Lung (tissue), 11 donors: ENCODE measurements at regions not wholly inside any gene's neighbourhood (a gene's known extent, or its start where the extent isn't known, plus 50 kb on each side); places are given as distances from the start of the nearest gene placed in this dataset.

Experiments
- ATAC-seq: fragments of 200-7000 bp; cut with Tn5 transposase; one replicate; pipeline ENCODE4 v1.9.1; 2020; ENCODE audit warnings: moderate number of reproducible peaks; ENCODE audit not compliant: insufficient read depth, low FRiP score
- DNase-seq, 3 donors: peaks; one replicate each; pipeline ENCODE4 v3.0.0-alpha.2; 2013 to 2017
- H3K27ac ChIP-seq, 2 donors: one replicate each; pipeline ENCODE4 v1.5.1; 2013; ENCODE audit warnings: mild to moderate bottlenecking in 2 of 2, moderate library complexity in 2 of 2, control low read depth in 1 of 2, inconsistent platforms in 1 of 2, low read depth in 1 of 2, low read length in 1 of 2
- H3K27me3 ChIP-seq, 3 donors: one replicate each; pipeline ENCODE4 v1.5.1; 2013; ENCODE audit warnings: low read length in 2 of 3; ENCODE audit not compliant: control insufficient read depth in 3 of 3, insufficient read depth in 3 of 3
- H3K36me3 ChIP-seq, 4 donors: one replicate each; pipeline ENCODE4 v1.5.1; 2013; ENCODE audit warnings: low read length in 4 of 4, mild to moderate bottlenecking in 1 of 4, moderate library complexity in 1 of 4; ENCODE audit not compliant: control insufficient read depth in 4 of 4, insufficient read depth in 4 of 4
- H3K4me1 ChIP-seq, 5 donors: one replicate each; pipeline ENCODE4 v1.5.1; 2013; ENCODE audit warnings: low read length in 5 of 5, mild to moderate bottlenecking in 2 of 5, moderate library complexity in 1 of 5; ENCODE audit not compliant: control insufficient read depth in 5 of 5, insufficient read depth in 5 of 5
- H3K4me3 ChIP-seq: one replicate; pipeline ENCODE4 v1.5.1; 2013; ENCODE audit warnings: mild to moderate bottlenecking, control low read depth, moderate library complexity
- H3K9ac ChIP-seq, 2 donors: one replicate each; pipeline ENCODE4 v1.5.1; 2013; ENCODE audit warnings: low read length in 2 of 2, control low read depth in 1 of 2; ENCODE audit not compliant: insufficient read depth in 1 of 2
- H3K9me3 ChIP-seq, 4 donors: one replicate each; pipeline ENCODE4 v1.5.1; 2013; ENCODE audit warnings: low read length in 3 of 4, mild to moderate bottlenecking in 1 of 4, moderate library complexity in 1 of 4; ENCODE audit not compliant: control insufficient read depth in 4 of 4, insufficient read depth in 3 of 4
- WGBS, 2 donors: extraction: QIAGEN DNeasy Blood & Tissue Kit; methylation state at CpG; one replicate each; pipeline ENCODE4 v1.1.7; 2013; 5-methylcytosine and 5-hydroxymethylcytosine counted together
- TF ChIP-seq, protein P1 (sequence below): IDR thresholded peaks from 2 replicates; pipeline ENCODE4 v1.5.1; 2012; ENCODE audit warnings: mild to moderate bottlenecking; ENCODE audit errors: control extremely low read depth, extremely low read depth
- donor health status: control.
- donor health status: control.
- donor health status: Bipolar disorder and iron deficiency.
- donor health status: healthy.
- donor health status: DM: yes; HTN: yes; CAD: no.

DNA sequence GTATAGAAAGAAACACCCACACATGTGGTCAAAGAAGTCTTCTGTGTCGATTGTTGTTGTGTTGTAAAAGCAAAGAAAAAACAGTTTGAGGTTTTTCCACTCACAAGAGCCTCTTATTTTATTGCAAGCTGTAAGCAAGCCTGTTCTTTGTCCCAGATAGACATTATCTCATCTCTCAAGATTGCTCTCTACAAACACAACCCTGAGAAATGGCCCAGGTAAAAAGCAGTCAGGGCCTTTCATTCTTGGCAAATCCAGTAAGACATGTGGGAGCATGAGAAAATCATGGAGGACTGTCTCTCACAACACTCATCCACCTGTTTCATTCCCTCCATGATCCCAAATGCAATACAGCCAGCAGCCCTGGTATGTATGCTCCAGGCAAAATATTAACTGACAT is 286.6 kb upstream of the POU5F2 start:
- 76 to 88% methylated on average over 1 of the region's 1 CpG for WGBS, 2 donors
- DNase-seq (no peak), ATAC-seq (no peak)
- no peaks in the 10 kb centered on the region for H3K36me3 ChIP-seq
- no peaks in the 10 kb centered on the region for H3K4me1 ChIP-seq
- H3K9me3 ChIP-seq, result no peaks in the 10 kb centered on the region
- no peaks in the 10 kb centered on the region for H3K27me3 ChIP-seq
- H3K4me3 ChIP-seq, result no peak overlapping the region
- no peak overlapping the region for H3K27ac ChIP-seq
- H3K9ac ChIP-seq, result no peak overlapping the region
- TF ChIP-seq, protein P1, sequence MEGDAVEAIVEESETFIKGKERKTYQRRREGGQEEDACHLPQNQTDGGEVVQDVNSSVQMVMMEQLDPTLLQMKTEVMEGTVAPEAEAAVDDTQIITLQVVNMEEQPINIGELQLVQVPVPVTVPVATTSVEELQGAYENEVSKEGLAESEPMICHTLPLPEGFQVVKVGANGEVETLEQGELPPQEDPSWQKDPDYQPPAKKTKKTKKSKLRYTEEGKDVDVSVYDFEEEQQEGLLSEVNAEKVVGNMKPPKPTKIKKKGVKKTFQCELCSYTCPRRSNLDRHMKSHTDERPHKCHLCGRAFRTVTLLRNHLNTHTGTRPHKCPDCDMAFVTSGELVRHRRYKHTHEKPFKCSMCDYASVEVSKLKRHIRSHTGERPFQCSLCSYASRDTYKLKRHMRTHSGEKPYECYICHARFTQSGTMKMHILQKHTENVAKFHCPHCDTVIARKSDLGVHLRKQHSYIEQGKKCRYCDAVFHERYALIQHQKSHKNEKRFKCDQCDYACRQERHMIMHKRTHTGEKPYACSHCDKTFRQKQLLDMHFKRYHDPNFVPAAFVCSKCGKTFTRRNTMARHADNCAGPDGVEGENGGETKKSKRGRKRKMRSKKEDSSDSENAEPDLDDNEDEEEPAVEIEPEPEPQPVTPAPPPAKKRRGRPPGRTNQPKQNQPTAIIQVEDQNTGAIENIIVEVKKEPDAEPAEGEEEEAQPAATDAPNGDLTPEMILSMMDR, result no peak

DNA sequence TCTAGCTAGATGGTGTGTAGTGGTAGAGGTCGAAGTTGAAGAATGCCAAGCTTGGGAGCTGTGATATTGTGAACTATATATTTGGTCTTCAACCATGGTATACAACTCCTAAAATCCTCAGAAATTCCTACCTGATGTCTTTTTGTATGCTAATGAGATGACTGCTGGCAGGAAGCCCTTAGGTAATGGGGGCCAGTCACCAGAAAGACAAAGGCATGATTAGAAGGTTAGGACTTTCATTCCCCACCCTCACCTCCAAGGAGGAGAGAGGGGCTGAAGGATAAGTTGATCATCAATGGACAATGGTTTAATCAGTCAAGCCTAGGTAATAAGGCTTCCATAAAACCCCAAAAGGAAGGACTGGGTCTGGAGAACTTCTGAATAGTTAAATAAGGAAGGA is 285.7 kb upstream of the POU5F2 start:
- no peak overlapping the region for H3K9ac ChIP-seq
- DNase-seq (no peak), ATAC-seq (no peak)
- TF ChIP-seq, protein P1, result no peak
- H3K27ac ChIP-seq, result no peak overlapping the region
- 97 to 100% methylated on average over 1 of the region's 1 CpG for WGBS, 2 donors
- H3K27me3 ChIP-seq, result no peaks in the 10 kb centered on the region
- no peaks in the 10 kb centered on the region for H3K9me3 ChIP-seq
- H3K4me1 ChIP-seq, result no peaks in the 10 kb centered on the region
- H3K4me3 ChIP-seq, result no peak overlapping the region
- H3K36me3 ChIP-seq, result no peaks in the 10 kb centered on the region

DNA sequence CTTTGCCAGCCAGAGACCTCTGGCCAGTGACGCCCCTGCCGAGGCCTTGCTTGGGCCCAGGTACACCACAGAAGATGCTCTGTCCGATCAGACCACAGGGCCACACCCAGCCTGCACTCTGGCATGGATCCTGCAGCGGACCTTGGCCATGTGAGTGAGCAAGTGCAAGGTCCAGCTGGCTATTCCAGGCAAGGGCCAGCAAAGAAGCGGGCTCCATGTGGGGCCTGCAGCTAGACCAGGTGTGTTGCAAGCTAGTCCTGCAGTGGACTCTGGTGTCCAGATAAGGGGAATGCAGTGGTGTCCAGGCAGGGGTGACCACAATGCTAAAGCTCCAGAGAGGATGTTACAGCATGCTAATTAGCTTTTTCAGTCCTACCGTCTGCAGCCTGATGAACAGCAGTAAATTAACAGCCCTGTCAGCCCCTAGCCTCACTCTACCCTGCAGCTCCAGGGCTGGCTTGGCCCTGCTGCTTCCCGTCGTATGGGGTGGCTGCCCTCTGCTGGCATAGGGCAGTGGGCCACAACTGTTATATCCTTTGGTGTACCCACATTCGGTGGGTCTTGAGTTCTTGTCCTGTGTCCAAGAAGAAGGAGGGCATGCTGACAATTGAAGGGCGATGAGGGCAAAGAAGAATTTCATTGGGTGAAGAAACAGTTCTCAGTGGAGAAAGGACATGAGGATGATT is 284.5 kb upstream of the POU5F2 start:
- DNase-seq (no peak), ATAC-seq (no peak)
- Histone ChIP-seq H3K27me3 (no peaks in the 10 kb centered on the region), H3K4me1 (peaks cover 0 to 2% (median 0%) of the 10 kb centered on the region in 5 donors), H3K4me3 (no peak overlapping the region), H3K9ac (no peak overlapping the region), H3K36me3 (peaks cover 3 to 5% (median 4%) of the 10 kb centered on the region in 4 donors), H3K9me3 (no peaks in the 10 kb centered on the region), H3K27ac (no peak overlapping the region)
- 96 to 99% methylated on average over 10 of the region's 10 CpGs for WGBS, 2 donors
- TF ChIP-seq, protein P1, result no peak

DNA sequence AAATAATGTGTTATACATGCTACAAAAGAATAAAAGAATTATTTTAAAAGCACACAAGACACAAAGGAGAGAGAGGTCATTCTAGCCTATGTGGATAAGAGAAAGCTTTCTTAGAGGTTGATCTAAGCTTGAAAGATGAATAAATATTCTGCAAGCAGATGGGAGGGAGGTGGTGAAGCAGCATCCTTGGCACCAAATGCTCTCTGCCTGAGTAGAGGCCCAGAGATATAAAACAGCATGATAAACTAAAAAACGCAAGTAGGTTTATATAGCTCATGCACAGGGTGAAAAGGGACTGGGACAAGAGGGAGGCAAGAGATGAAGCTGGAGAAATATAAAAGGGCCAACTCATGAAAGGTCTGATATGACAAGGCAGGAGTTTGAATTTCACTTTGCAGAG is 283.2 kb upstream of the POU5F2 start:
- H3K9me3 ChIP-seq, result no peaks in the 10 kb centered on the region
- TF ChIP-seq, protein P1, result no peak
- WGBS, 2 donors, result 98 to 100% methylated on average over 1 of the region's 1 CpG

More for the DNA sequence above, 283.2 kb upstream of the POU5F2 start:
- H3K4me1 ChIP-seq, result peaks cover 0 to 2% (median 0%) of the 10 kb centered on the region in 5 donors
- no peak overlapping the region for H3K4me3 ChIP-seq
- peaks cover 3 to 5% (median 4%) of the 10 kb centered on the region in 4 donors for H3K36me3 ChIP-seq
- no peak overlapping the region for H3K27ac ChIP-seq
- H3K27me3 ChIP-seq, result no peaks in the 10 kb centered on the region
- no peak for DNase-seq
- no peak overlapping the region for H3K9ac ChIP-seq
- no peak for ATAC-seq
